GM23338 (cell line): ENCODE measurements at regions not wholly inside any gene's neighbourhood (a gene's known extent, or its start where the extent isn't known, plus 50 kb on each side); places are given as distances from the start of the nearest gene placed in this dataset.

Experiments
- ATAC-seq: fragments of 200-7000 bp; cut with Tn5 transposase; 3 replicates; pipeline ENCODE4 v1.9.1; 2020
- DNase-seq: peaks from one replicate; pipeline ENCODE4 v3.0.0-alpha.2; 2015; ENCODE audit warnings: low spot score
- H2AFZ ChIP-seq: fragments of 200-600 bp; sonication (generic); 2 replicates; pipeline ENCODE4 v1.8.0; 2016; ENCODE audit warnings: antibody characterized with exemption, mild to moderate bottlenecking, moderate library complexity
- H3F3A ChIP-seq: fragments of 200-600 bp; sonication (generic); replicated peaks from 2 replicates; pipeline ENCODE4 v1.8.0; 2017; ENCODE audit warnings: antibody characterized with exemption, mixed run types, low read depth
- H3K27ac ChIP-seq: fragments of 200-600 bp; sonication (generic); 2 replicates; pipeline ENCODE4 v1.6.1; 2016; ENCODE audit warnings: low read depth
- H3K27me3 ChIP-seq: fragments of 200-600 bp; sonication (generic); 2 replicates; pipeline ENCODE4 v1.8.0; 2016; ENCODE audit warnings: mild to moderate bottlenecking, mixed run types, moderate library complexity; ENCODE audit not compliant: insufficient read depth
- H3K36me3 ChIP-seq: fragments of 200-600 bp; sonication (generic); 2 replicates; pipeline ENCODE4 v1.8.0; 2016; ENCODE audit warnings: mild to moderate bottlenecking; ENCODE audit not compliant: insufficient read depth
- H3K4me1 ChIP-seq: fragments of 200-600 bp; sonication (generic); 2 replicates; pipeline ENCODE4 v1.8.0; 2016; ENCODE audit warnings: mild to moderate bottlenecking, moderate library complexity; ENCODE audit not compliant: insufficient read depth
- H3K4me2 ChIP-seq: fragments of 200-600 bp; sonication (generic); 2 replicates; pipeline ENCODE4 v1.7.1; 2017; ENCODE audit warnings: mixed run types
- H3K4me3 ChIP-seq: fragments of 200-600 bp; sonication (generic); 2 replicates; pipeline ENCODE4 v1.6.1; 2016; ENCODE audit warnings: mixed run types
- H3K79me2 ChIP-seq: fragments of 200-600 bp; sonication (generic); replicated peaks from 2 replicates; pipeline ENCODE4 v1.8.0; 2017; ENCODE audit warnings: mild to moderate bottlenecking; ENCODE audit not compliant: insufficient read depth
- H3K9me2 ChIP-seq: fragments of 200-600 bp; sonication (generic); 2 replicates; pipeline ENCODE4 v1.8.0; 2017; ENCODE audit not compliant: insufficient read depth
- H4K20me1 ChIP-seq: fragments of 200-600 bp; sonication (generic); replicated peaks from 2 replicates; pipeline ENCODE4 v1.8.0; 2017; ENCODE audit warnings: mild to moderate bottlenecking; ENCODE audit not compliant: insufficient read depth
- H3K27ac Mint-ChIP-seq: 2 replicates; pipeline ENCODE4 v1.8.0; 2020; ENCODE audit warnings: inconsistent platforms, mild to moderate bottlenecking, moderate library complexity, mixed read lengths
- H3K27me3 Mint-ChIP-seq: 3 replicates; pipeline ENCODE4 v1.8.0; 2022; ENCODE audit warnings: low read depth, mild to moderate bottlenecking, moderate library complexity, mixed read lengths, inconsistent platforms; ENCODE audit not compliant: insufficient read depth, poor library complexity
- H3K36me3 Mint-ChIP-seq: 3 replicates; pipeline ENCODE4 v1.8.0; 2021; ENCODE audit warnings: low read depth, mild to moderate bottlenecking, inconsistent platforms, moderate library complexity, mixed read lengths
- H3K4me1 Mint-ChIP-seq: 3 replicates; pipeline ENCODE4 v1.8.0; 2020; ENCODE audit warnings: mild to moderate bottlenecking, inconsistent platforms, mixed read lengths
- H3K4me3 Mint-ChIP-seq: 3 replicates; pipeline ENCODE4 v1.8.0; 2021; ENCODE audit warnings: moderate library complexity, mild to moderate bottlenecking, inconsistent platforms, mixed read lengths
- H3K9me3 Mint-ChIP-seq: 3 replicates; pipeline ENCODE4 v1.8.0; 2020; ENCODE audit warnings: moderate library complexity, mild to moderate bottlenecking, inconsistent platforms, mixed read lengths
- CREB1 ChIP-seq: fragments of 250-450 bp; sonication (Bioruptor Pico); IDR thresholded peaks from 2 replicates; pipeline ENCODE4 v1.5.0; 2020; ENCODE audit warnings: low read depth, mild to moderate bottlenecking, moderate library complexity
- ETS1 ChIP-seq: IDR thresholded peaks from 2 replicates; pipeline ENCODE4 v1.6.1; 2016; ENCODE audit warnings: antibody characterized with exemption
- EZH2 ChIP-seq: fragments of 200-600 bp; sonication (generic); IDR thresholded peaks from one replicate; pipeline ENCODE4 v1.8.0; 2017; ENCODE audit warnings: antibody characterized with exemption, mild to moderate bottlenecking, low read depth; ENCODE audit not compliant: unreplicated experiment
- EZH2phosphoT487 ChIP-seq: fragments of 200-600 bp; sonication (generic); IDR thresholded peaks from one replicate; pipeline ENCODE4 v1.8.1; 2018; ENCODE audit warnings: antibody characterized with exemption; ENCODE audit not compliant: unreplicated experiment
- JUNB ChIP-seq: IDR thresholded peaks from one replicate; pipeline ENCODE4 v1.6.1; 2016; ENCODE audit warnings: antibody characterized with exemption; ENCODE audit not compliant: unreplicated experiment
- NANOG ChIP-seq: IDR thresholded peaks from 2 replicates; pipeline ENCODE4 v1.6.1; 2016; ENCODE audit warnings: antibody characterized with exemption, borderline replicate concordance
- POLR2AphosphoS5 ChIP-seq: IDR thresholded peaks from 2 replicates; pipeline ENCODE4 v1.6.1; 2016; ENCODE audit warnings: antibody characterized with exemption, low read depth
- REST ChIP-seq: IDR thresholded peaks from one replicate; pipeline ENCODE4 v1.6.1; 2018; ENCODE audit warnings: antibody characterized with exemption; ENCODE audit not compliant: unreplicated experiment
- STAT1 ChIP-seq: IDR thresholded peaks from one replicate; pipeline ENCODE4 v1.6.1; 2016; ENCODE audit warnings: antibody characterized with exemption; ENCODE audit not compliant: unreplicated experiment
- ZNF331 ChIP-seq: fragments of 250-450 bp; sonication (Bioruptor Pico); IDR thresholded peaks from 2 replicates; pipeline ENCODE4 v1.5.0; 2020; ENCODE audit warnings: low read depth, mild to moderate bottlenecking, moderate library complexity
- TF ChIP-seq, protein P1 (sequence below), 2 experiments: fragments of 200-600 bp in 1 of 2; sonication (generic) in 1 of 2; conservative IDR thresholded peaks; 2 replicates each; pipeline versions ENCODE4 v1.5.1 to v1.6.1; 2016 to 2017; ENCODE audit warnings: antibody characterized with exemption in 2 of 2, low read depth in 2 of 2, mild to moderate bottlenecking in 2 of 2, moderate library complexity in 1 of 2

GRCh38 chr14:89638891-89639290 lies 221.9 kb upstream of the FOXN3 start (continued):
- TF ChIP-seq EZH2phosphoT487 (no peak), CREB1 (CRISPR knock-in tag) (no peak), ZNF331 (no peak), STAT1 (no peak)

- H4K20me1 ChIP-seq: no peaks in the 10 kb centered on the region
- Mint-ChIP-seq H3K27me3 (peaks cover 2% of the 10 kb centered on the region), H3K36me3 (0 out of 3 replicates have a peak, but pooled peaks cover 4% of the 10 kb centered on the region), H3K27ac (no peak overlapping the region), H3K9me3 (peaks cover 5% of the 10 kb centered on the region), H3K4me1 (peaks cover 10% of the 10 kb centered on the region), H3K4me3 (no peak overlapping the region)
- H3K27me3 ChIP-seq: no peaks in the 10 kb centered on the region
- ATAC-seq: no peak
- H3K27ac ChIP-seq: no peak overlapping the region
- no peak overlapping the region for H3K4me3 ChIP-seq
- no peak for DNase-seq
- peaks cover 12% of the 10 kb centered on the region for H3K4me1 ChIP-seq
- no peak for TF ChIP-seq EZH2
- TF ChIP-seq, protein P1, sequence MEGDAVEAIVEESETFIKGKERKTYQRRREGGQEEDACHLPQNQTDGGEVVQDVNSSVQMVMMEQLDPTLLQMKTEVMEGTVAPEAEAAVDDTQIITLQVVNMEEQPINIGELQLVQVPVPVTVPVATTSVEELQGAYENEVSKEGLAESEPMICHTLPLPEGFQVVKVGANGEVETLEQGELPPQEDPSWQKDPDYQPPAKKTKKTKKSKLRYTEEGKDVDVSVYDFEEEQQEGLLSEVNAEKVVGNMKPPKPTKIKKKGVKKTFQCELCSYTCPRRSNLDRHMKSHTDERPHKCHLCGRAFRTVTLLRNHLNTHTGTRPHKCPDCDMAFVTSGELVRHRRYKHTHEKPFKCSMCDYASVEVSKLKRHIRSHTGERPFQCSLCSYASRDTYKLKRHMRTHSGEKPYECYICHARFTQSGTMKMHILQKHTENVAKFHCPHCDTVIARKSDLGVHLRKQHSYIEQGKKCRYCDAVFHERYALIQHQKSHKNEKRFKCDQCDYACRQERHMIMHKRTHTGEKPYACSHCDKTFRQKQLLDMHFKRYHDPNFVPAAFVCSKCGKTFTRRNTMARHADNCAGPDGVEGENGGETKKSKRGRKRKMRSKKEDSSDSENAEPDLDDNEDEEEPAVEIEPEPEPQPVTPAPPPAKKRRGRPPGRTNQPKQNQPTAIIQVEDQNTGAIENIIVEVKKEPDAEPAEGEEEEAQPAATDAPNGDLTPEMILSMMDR (conservative IDR thresholded peaks at IDR 0.05; ENCODE audit: low read depth in 2 of 2): no peak
- no peak for TF ChIP-seq ETS1
- TF ChIP-seq CREB1 (CRISPR knock-in tag): no peak
- no peak for TF ChIP-seq JUNB
- TF ChIP-seq POLR2AphosphoS5: no peak
- no peak for TF ChIP-seq NANOG
- TF ChIP-seq REST: no peak
- no peaks in the 10 kb centered on the region for H3F3A ChIP-seq
- no peaks in the 10 kb centered on the region for H3K9me2 ChIP-seq
- no peaks in the 10 kb centered on the region for H3K79me2 ChIP-seq
- H2AFZ ChIP-seq: no peak overlapping the region
- H3K36me3 ChIP-seq: no peaks in the 10 kb centered on the region
- no peak overlapping the region for H3K4me2 ChIP-seq
Measured at GRCh38 chr14:89637581-89637980, 220.5 kb upstream of the FOXN3 start.
